ENCODE measurements at regions not wholly inside any gene's neighbourhood (a gene's known extent, or its start where the extent isn't known, plus 50 kb on each side); places are given as distances from the start of the nearest gene placed in this dataset.

GRCh38 chr2:211157856-211158463 lies 601.6 kb downstream of the CPS1 start:
- ChIA-PET POLR2A (no interaction called here), CTCF (interaction anchor here (0.6 to 2.6 kb wide), 16 partner anchors 10 to 1356 kb away, joined by 3 to 10 read pairs (median 4); no protein-coding TSS in a partner anchor)

GRCh38 chr2:211159972-211160371 lies 603.6 kb downstream of the CPS1 start:
- POLR2A ChIA-PET = no interaction called here
- no peaks in the 10 kb centered on the region; the same call in 2 of the 3 replicates for H3K4me1 ChIP-seq
- FAIRE-seq (no peak), ATAC-seq (no peak), DNase-seq (ENCODE audit: low read depth in 1 of 2, low spot score in 1 of 2) (no peak)
- H3K9me3 ChIP-seq = no peaks in the 10 kb centered on the region
- H3K27ac ChIP-seq = no peak overlapping the region
- H3K4me3 ChIP-seq = no peak overlapping the region
- CTCF ChIA-PET = interaction anchor here (1.4 to 1.9 kb wide), 2 partner anchors 10 to 74 kb away, joined by 3 to 7 read pairs; no protein-coding TSS in a partner anchor
- no peak for TF ChIP-seq ZFP36 (IDR thresholded peaks at IDR 0.05; ENCODE audit: borderline replicate concordance, partially characterized antibody)
- no peak for TF ChIP-seq PHF8 (IDR thresholded peaks at IDR 0.05; ENCODE audit: borderline replicate concordance, low read depth)
- 55% methylated on average over 7 of the region's 7 CpGs for WGBS (ENCODE audit: missing lambda C conversion rate)
- no peak overlapping the region for H3K4me2 ChIP-seq

More at GRCh38 chr2:211157856-211158463, 601.6 kb downstream of the CPS1 start:
- ATAC-seq = peak; percentile 92 to 97
- H3K27ac ChIP-seq = no peak overlapping the region
- no peaks in the 10 kb centered on the region; the same call in 2 of the 3 replicates for H3K4me1 ChIP-seq
- H3K9me3 ChIP-seq = no peaks in the 10 kb centered on the region
- FAIRE-seq = no peak
- H3K4me3 ChIP-seq = no peak overlapping the region
- peak; percentile 8 to 73 for DNase-seq (ENCODE audit: low read depth in 1 of 2, low spot score in 1 of 2)
- TF ChIP-seq FOXS1 (CRISPR knock-in tag; IDR thresholded peaks at IDR 0.05) = no peak
- TF ChIP-seq HOXB5 (CRISPR knock-in tag; IDR thresholded peaks at IDR 0.05) = no peak
- TF ChIP-seq RAD21 (conservative IDR thresholded peaks at IDR 0.05 in 1 of 2, IDR thresholded peaks at IDR 0.05 in 1 of 2) = peak; percentile 69 to 72
- TF ChIP-seq NPAS2 (CRISPR knock-in tag; IDR thresholded peaks at IDR 0.05; ENCODE audit: borderline replicate concordance) = no peak
- TF ChIP-seq MYC (IDR thresholded peaks at IDR 0.05; ENCODE audit: borderline replicate concordance, low read length) = no peak
- TF ChIP-seq BHLHE40 (IDR thresholded peaks at IDR 0.05; ENCODE audit: low read depth, low read length) = no peak
- TF ChIP-seq, protein P1, sequence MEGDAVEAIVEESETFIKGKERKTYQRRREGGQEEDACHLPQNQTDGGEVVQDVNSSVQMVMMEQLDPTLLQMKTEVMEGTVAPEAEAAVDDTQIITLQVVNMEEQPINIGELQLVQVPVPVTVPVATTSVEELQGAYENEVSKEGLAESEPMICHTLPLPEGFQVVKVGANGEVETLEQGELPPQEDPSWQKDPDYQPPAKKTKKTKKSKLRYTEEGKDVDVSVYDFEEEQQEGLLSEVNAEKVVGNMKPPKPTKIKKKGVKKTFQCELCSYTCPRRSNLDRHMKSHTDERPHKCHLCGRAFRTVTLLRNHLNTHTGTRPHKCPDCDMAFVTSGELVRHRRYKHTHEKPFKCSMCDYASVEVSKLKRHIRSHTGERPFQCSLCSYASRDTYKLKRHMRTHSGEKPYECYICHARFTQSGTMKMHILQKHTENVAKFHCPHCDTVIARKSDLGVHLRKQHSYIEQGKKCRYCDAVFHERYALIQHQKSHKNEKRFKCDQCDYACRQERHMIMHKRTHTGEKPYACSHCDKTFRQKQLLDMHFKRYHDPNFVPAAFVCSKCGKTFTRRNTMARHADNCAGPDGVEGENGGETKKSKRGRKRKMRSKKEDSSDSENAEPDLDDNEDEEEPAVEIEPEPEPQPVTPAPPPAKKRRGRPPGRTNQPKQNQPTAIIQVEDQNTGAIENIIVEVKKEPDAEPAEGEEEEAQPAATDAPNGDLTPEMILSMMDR (IDR thresholded peaks at IDR 0.05) = peak; percentile 85
- no peak for TF ChIP-seq NR3C1 (IDR thresholded peaks at IDR 0.05)
- TF ChIP-seq POLR2A (IDR thresholded peaks at IDR 0.05; ENCODE audit: low read length) = no peak
- no peak for TF ChIP-seq ATOH8 (CRISPR knock-in tag; IDR thresholded peaks at IDR 0.05; ENCODE audit: low read depth)
- TF ChIP-seq CHD4 (IDR thresholded peaks at IDR 0.05; ENCODE audit: borderline replicate concordance) = no peak
- no peak for TF ChIP-seq KDM1A (IDR thresholded peaks at IDR 0.05; ENCODE audit: low read depth)
- TF ChIP-seq, protein P2, sequence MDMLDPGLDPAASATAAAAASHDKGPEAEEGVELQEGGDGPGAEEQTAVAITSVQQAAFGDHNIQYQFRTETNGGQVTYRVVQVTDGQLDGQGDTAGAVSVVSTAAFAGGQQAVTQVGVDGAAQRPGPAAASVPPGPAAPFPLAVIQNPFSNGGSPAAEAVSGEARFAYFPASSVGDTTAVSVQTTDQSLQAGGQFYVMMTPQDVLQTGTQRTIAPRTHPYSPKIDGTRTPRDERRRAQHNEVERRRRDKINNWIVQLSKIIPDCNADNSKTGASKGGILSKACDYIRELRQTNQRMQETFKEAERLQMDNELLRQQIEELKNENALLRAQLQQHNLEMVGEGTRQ (IDR thresholded peaks at IDR 0.05) = no peak
- TF ChIP-seq SMC3 (IDR thresholded peaks at IDR 0.05) = peak; percentile 79
- TF ChIP-seq ZNF302 (CRISPR knock-in tag; IDR thresholded peaks at IDR 0.05) = no peak
- no peak for TF ChIP-seq TFCP2L1 (CRISPR knock-in tag; IDR thresholded peaks at IDR 0.05)
- H3K4me2 ChIP-seq = no peak overlapping the region
- WGBS (ENCODE audit: missing lambda C conversion rate) = 18% methylated on average over 5 of the region's 5 CpGs

DNA sequence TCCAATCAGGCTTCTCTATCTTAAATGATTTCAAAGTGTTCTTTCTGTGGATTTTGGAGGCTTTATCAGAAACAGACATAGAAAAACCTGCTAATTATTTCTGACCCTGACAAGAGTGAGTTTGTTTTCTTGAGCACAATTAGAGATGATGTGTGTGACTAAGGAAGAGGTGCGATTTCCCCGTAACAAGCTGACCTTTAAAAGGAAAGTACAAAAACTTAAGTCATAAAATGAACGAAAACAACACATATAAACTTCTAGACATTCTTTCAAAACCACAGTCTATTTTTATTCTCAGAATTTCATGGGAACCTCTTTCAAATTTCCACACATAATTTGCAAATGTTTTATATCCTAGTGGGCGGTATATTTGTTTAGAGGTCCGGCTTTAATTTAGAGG lies 604.8 kb downstream of the CPS1 start:
- POLR2A ChIA-PET = no interaction called here
- H3K27ac ChIP-seq = no peak overlapping the region
- no peaks in the 10 kb centered on the region for H3K9me3 ChIP-seq
- H3K4me3 ChIP-seq = no peak overlapping the region
- WGBS (ENCODE audit: missing lambda C conversion rate) = 64% methylated on average over 5 of the region's 5 CpGs
- DNase-seq (ENCODE audit: low read depth in 1 of 2, low spot score in 1 of 2) (no peak), FAIRE-seq (no peak), ATAC-seq (no peak)
- no peaks in the 10 kb centered on the region; the same call in 2 of the 3 replicates for H3K4me1 ChIP-seq
- no peak overlapping the region for H3K4me2 ChIP-seq
- CTCF ChIA-PET = no interaction called here
- no peak for TF ChIP-seq RAD21 (conservative IDR thresholded peaks at IDR 0.05 in 1 of 2, IDR thresholded peaks at IDR 0.05 in 1 of 2)
- no peak for TF ChIP-seq HOXB5 (CRISPR knock-in tag; IDR thresholded peaks at IDR 0.05)
- TF ChIP-seq KDM1A (IDR thresholded peaks at IDR 0.05; ENCODE audit: low read depth) = no peak
- TF ChIP-seq KDM5A (IDR thresholded peaks at IDR 0.05) = no peak
- TF ChIP-seq HMGXB4 (CRISPR knock-in tag; IDR thresholded peaks at IDR 0.05; ENCODE audit: borderline replicate concordance) = no peak
- no peak for TF ChIP-seq CHD2 (IDR thresholded peaks at IDR 0.05; ENCODE audit: low read length, partially characterized antibody)
- TF ChIP-seq MYC (IDR thresholded peaks at IDR 0.05; ENCODE audit: borderline replicate concordance, low read length) = no peak
- TF ChIP-seq EP300 (IDR thresholded peaks at IDR 0.05) = no peak
- TF ChIP-seq HES2 (IDR thresholded peaks at IDR 0.05) = no peak

Measured in A549 (cell line).